ENCODE measurements at regions not wholly inside any gene's neighbourhood (a gene's known extent, or its start where the extent isn't known, plus 50 kb on each side); places are given as distances from the start of the nearest gene placed in this dataset.

DNA sequence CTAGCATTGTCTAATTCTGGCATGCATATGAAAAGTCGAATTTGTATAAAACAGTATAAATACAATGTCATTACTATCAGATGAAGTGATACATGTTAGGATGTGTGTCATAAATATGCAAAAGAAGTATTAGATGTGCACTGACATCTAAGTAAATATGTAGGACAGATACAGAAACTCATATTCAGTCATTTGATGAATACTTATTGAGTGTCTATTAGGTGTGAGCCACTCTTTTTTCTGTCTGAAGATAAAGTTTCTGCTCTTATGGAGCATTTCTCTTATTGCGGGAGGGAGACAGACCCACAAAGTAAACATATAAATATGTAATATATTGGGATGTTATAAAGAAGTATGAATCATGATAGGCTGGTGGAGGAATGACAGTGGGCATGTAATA is 426.6 kb upstream of the B3GALT2 start:
- no peak for DNase-seq

DNA sequence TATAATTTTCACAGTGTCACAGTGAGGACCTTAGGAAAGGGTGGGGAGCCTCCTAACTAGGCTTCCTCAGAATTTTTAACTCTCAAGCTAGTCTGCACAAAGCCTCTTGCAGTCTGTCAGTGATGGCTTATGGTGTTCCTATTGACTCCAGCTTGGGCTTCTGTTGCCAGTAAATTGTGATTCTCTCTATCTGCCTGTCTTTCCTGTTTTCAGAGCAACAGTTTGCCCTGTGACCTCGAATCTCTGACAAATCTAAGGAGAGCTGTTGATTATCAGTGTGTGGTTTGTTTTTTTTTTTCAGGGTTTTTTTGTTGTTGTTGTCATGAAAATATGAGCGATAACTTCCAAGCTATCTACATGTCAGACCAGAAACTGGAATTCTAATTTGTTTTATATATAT is 423.2 kb upstream of the B3GALT2 start:
- DNase-seq = no peak

DNA sequence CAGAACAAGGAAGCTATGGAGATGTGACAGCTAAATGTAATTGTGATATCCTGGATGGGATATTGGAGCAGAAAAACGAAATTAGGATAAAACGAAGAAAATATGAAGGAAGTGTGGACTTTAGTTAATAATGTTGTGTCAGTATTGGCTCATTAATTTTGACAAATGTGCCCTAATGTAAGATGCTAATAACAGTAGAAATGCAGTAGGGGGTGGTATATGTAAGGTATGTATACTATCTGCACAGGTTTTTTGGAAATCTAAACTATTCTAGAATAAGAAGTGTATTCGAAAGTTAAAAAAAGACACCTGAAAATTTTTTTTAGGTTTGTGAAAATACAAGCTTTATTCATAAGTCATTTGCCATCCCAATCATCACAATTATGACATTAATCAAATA is 421.4 kb upstream of the B3GALT2 start:
- no peak for DNase-seq

DNA sequence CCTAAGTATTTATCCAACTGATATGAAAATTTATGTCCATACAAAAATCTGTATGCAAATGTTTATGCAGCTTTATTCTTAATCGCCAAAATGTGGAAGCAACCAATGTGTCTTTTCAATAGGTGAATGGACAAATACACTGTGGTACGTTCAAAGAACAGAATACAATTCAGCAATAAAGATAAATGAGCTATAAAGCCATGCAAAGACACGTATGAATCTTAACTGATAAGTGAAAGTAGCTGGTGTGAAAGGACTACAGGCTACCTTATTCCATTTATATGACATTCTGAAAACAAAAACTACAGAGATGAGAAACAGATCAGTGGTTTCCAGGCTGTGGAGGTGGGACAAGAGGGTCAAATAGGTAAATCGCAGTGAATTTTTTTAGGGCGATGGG is 419.6 kb upstream of the B3GALT2 start:
- DNase-seq = no peak

DNA sequence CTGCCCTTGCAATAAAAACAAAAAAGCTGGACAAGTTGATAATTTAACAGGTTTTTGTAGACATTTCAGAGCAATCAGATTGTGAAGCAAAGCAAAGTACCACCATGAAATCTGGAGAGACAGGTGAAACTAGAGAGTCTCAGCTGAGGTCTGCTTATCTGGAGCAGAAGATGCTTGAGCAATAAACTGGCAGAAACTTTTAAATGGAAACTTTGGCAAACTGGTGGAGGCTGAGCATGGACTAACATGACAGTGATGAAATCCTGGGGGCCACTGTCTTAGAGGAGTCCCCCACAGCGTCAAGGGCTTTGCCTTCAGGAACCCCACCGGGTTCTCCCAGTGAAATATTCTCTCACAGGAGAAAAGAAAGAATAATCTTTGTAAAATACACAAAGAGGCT is 416.3 kb upstream of the B3GALT2 start:
- DNase-seq = no peak

DNA sequence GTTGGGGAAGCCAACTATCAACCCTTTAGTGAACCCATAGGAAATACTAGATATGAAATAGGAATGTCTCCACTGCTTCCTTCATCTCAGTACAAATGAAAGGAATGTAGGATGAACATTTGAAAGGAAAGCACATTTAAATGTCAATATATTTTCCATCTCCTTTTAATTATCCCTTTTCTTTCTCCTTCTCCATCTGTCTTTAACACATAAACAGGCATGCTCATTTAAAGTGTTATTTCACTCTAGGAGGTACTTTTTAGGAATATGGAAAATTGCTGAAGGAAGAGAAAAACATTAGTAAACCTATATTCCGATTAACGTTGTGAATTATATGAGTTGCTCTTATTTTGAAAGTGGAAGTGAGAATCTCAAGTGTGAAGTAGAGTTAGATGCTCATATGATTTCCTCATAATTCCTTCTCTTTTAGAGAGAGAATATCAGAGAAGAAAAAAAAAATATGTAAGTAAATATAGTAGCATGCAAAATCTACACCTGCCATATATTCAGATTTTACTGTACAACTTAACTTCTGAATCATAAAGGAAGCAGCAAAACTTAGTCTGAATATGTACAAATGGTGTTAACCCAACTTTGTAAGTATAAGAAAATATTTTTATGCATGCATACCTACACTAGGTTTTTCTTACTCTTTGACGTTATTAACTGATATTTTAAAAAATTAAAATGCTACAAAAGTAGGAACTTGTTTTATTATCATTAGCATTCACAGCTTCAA is 406.9 kb upstream of the B3GALT2 start:
- DNase-seq = no peak

DNA sequence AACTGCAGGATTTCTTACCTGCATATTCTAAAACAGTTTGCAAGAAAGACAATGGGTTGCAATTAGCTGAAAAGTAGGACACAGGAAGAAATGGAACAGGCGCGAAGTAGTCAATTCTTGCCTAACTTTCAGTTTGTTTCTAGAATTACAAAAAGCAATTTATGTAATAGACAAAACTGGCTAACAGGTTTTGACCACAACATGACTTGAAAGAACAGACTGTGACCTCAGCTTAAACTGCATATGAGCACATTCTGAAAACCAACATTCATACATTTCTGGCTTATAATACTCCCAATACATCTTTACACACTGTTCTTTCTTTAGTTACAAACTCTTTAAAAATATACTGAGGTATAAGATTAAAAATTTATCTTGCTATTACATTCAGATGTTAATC is 405.9 kb upstream of the B3GALT2 start:
- DNase-seq = no peak

DNA sequence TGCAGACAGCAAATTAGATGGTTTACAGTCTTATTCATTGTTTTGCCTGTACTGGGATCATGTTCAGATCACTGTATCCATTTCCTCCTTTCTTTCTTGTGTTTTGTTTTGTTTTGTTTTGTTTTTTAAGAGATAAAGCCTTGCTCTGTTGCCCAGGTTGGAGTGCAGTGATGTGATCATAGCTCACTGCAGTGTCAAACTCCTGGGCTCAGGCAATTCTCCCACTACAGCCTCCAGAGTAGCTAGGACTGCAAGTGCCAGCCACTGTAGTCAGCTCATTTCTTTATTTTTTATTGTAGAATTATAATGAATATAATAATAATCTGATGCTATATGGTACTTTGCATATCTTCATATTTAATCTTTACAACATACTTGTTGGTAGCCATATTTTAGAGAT is 403.7 kb upstream of the B3GALT2 start:
- DNase-seq = no peak

DNA sequence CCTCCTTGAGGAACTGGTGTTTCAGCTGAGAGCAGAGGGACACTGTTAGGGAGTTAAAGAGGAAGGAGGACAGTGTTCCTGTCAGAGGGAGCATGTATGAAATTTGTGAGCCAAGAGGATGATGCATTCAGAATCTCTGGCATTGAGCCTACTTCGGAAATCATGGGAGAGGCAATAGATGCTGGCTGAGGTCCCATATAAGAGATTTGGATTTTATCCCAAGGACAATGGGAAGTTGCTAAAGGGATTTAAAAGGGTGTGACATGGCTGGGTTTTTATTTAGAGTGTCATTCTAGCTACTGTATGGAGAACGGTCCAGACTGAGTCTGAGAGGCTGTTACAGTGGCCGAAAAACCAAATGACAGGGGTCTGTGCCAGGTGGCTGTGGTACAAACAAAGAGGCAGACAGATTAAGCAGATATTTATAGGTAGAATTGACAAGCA is 403.2 kb upstream of the B3GALT2 start:
- DNase-seq = no peak

DNA sequence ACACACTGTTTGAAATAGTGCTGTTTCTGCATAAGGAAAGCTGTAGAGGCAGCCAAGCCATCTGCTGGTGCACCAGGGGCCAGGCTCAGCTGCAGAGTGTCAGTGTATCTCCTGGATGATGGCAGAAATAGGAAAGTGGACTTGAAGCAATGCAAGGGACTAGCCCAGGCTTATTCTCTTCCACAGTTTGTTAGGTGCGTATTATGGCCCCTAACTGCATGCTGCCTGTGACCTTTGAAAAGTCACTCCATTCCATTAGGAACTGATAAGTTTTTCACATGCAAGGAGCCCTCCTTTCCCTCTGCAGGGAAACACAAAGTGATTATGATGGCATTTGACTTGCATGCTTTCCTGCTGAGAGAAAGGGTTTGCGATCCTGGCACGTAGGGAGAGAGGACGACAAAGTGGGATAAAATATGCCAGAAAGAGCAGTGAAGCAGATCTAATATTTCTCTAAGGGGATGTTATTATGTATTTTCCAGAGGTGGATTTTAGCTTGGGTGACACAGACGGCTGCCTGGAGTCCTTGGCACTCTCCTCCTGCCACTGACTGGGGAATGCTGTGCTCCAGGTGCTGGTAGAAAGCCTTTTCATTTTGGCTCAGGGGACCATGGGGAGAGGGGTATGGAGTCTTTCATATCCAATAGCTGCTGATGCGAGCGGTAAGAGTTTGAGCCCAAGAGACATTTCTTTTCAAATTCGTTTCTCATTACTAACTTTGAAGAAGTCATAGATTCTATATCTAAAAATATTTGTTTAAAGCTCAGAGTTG is 402.1 kb upstream of the B3GALT2 start:
- DNase-seq = no peak

DNA sequence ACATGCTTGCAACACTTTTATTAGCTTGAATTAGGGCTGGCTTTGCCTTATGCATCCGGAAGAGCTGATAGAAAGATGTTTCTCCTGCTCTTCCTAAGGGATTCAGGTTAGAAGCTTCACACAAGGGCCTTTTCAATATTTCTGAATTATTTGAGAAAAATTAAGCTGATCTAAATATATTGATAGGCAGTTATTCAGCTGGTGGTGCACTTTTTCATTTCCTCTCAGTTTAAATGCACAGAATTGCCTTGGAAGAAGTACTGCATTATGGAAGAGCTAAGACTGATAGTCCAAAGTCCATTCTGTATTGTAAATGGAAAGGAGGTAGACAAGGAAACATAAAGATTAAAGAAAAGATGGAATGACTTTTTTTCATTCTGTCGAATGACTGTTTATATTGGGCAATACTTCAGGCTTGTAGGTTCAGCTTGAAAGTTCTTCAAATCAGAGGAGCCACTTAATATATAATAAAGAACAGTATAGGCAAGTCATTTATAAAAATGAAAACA is 398.4 kb upstream of the B3GALT2 start:
- DNase-seq = no peak

DNA sequence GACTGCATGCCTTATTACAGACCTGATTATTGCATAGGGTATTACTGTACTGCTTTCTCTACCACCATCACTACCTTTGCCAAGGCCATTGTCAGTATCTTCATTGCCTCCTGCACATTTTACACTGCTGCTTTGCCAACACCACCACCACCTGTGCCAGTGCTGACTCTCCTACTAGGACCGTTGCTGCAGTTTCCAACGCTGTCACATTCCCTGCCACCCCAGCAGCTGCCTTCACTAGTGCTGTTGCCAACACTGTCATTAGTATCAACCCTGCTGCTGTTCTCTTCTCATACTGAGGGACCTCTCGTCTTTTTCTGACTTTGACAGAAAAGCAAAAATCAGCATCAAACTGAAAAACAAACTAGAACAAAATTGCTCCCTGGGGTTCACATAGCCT is 394.9 kb upstream of the B3GALT2 start:
- no peak for DNase-seq

DNA sequence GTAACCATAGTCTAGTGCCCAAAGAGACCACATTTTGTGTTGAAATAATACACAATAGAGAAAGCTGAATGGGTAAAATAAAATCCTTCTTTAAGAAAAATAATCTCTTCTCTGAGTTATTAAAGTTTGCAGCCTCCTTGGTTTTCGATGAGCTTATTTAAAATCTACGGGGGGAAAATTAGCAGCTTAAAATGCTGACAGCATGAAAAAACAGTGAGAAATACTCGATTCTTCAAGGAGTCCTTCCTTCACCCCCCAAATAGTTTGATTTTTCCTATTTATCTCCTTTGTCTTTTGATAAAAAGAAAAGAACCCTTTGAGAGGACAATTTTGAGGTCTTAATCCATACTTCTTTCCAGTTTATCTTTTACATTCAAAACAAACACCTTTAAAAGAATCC is 394.0 kb upstream of the B3GALT2 start:
- DNase-seq = no peak

DNA sequence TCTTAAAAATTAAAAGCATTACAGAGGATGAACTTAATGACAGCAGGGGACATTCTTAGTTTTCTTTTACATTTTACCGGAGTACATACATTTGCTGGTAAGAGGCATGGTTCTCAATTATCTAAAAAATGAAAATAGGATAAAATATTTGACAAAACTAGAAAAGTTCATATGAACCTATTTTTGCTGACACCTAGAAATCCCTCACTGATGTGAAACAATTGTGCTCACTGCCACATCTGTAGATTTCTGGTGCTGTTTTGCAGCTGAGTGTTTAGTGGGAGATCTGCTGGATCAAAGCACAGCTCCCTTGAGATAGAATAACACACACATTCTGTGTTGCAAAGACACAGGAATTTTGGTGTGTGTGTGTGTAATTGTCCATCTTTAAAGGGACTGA is 392.9 kb upstream of the B3GALT2 start:
- no peak for DNase-seq

DNA sequence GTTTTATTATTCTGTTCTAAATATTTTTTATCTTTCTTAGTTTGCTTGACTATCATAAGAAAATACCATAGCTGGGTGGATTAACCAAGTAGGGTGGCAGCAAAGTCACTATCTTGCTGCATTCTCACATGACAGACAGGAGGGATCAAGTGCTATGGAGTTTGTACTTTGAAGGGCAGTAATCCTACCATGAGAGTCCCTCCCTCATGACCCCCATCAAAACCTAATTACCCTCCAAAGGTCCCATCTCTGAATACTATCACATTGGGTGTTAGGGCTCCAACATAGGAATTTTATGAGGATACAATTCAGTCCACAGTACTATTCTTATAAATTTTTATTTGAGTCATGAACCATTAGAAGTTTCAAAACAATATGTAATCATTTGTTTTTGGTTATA is 388.5 kb upstream of the B3GALT2 start:
- DNase-seq = no peak

DNA sequence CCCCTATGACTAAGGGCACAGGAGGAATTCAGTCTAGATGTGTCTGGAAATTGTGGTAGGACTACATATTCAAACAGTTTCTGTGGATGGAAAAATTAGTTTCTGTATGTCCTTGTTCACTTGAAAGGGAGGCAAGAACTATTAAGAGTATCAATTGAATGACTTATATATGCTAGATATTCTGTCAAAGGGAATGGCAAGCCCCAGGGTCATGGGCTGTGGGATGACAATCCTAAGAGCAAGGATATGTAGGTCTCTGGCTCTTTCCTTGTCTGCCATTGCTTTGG is 383.5 kb upstream of the B3GALT2 start:
- no peak for DNase-seq

DNA sequence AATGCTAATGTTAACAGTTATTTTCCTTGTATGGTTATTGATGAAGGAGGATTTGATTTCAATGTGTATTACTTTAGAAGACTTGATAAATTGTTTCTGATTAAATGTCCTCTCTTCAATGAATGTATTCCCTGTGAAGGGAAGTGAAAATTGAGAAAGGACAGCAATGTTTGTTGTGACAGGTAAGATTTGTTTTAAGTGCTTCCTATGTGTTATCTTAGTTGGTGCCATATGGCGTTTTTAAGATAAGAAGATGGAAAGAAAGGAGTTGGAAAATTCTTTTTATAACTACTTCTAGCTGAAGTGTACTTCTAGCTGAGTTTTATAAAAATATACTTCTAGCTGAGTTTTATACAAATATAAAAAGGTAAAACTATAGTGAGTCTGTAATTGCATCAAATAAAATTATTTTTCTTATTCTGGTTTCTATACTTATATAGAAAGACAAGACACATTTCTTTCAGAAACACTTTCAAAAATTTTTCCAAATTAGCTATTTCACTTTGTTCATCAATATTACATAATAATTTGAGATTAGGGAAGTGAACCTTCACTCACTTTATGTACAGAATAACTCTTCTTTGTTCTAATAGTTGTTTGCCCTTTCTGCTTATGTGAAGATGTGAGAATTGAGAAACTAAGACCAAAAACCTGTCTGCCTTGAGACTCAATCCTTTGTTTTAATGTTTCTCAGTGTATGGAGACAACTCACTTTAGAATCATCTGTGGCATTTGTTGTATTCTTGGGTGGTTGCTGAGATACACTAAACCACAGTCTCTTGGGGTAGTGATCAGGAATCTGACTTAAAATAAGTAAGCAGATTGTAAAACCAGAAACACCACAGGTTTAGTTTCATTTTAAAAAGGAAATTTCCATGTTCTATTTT is 382.9 kb upstream of the B3GALT2 start:
- DNase-seq = no peak

DNA sequence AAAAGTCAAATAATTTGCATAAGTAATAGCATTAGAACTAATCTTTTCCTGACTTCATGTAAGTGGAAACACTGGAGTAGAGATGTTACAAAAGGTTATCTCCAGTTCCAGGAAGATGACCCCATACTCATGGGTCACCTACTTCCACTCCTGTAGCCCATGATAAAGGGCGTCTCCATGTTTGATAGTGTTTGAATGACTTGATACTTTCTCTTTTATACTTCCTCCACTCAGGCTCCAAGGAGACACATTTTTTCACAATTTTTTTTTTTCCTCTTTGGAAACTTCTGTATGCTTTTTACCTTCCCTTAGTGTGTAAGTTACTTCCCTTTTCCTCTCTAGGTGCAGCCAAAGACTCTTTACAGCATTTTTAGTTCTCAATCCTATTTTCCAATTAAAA is 382.1 kb upstream of the B3GALT2 start:
- no peak for DNase-seq

DNA sequence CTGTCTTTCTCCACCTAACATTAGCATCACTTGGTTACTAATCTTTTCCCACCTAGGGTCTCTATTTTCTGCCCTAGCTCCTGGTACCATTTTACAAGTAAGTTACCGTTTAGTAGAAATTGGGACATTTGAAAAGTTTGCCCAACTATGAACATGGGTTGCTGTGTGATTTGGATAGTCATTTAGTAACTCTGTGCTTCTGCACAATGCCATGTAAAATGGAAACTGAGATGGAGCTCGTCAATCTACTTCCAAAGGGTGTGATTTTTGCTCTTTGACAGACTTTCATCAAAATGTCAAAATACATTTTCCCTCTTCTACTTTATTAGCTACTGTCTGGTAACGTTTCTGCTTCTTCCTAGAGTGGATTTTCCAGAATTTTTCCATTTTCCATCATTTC is 381.5 kb upstream of the B3GALT2 start:
- no peak for DNase-seq

DNA sequence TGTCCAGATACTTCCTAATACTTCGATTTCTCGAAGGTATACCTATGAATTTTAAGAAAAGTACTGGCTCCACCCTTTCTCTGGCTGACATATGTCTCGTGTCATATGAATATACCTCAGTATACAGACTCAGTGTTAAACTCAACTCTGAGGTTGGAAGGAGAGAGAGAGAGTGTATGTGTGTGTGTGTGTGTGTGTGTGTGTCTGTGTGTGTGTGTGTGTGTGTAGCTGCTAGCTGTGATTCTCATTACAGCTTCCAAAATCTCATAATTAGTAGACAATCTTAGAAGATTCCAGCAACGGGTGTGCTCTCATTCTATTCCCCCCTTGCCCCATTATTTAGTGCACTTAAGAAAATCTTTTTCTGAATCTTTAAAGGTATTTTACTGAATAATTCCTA is 380.3 kb upstream of the B3GALT2 start:
- DNase-seq = no peak

DNA sequence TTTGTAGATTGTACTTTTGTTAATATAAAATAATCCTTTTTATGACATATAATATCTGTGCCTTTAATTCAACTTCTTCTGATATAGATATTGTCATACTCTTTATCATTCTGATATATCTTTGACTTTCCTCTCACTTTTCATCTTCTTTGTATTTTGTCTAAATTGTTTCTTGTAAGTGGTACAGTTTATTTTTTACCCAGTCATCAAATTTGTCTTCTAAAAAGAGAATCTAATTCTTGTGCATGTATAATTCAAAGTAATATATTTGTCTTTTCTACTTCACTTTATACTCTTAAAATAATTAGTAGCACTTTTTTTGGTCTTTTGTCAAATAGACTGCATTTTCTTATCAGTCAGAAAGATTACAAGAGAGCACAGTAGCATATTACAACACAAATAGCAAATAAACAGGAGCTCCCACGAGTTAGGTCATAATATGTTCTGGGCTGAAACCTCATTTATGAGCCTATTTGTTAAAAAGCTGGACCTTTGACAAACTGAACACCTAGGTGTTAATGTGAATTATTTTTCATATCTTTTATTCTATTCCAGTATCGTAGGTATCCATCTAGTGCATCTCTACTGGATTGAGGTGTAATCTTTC is 379.7 kb upstream of the B3GALT2 start:
- no peak for DNase-seq

DNA sequence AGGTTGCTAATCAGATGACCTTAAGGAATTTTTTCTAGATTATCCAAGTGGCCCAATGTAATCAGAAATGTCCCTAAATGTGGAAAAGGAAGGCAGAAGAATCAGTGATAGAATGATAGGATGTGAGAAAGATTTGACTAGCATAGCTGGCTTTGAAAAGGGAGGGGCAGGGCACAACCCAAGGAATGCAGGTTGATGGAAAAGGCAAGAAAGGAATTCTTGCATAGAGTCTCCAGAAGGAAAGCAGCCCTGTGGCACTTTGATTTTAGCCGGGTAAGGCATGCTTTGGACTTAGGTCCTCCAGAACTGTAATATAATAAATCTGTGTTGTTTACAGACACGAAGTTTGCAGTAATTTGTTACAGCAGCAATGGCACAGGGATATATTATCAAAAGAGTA is 375.7 kb upstream of the B3GALT2 start:
- no peak for DNase-seq

DNA sequence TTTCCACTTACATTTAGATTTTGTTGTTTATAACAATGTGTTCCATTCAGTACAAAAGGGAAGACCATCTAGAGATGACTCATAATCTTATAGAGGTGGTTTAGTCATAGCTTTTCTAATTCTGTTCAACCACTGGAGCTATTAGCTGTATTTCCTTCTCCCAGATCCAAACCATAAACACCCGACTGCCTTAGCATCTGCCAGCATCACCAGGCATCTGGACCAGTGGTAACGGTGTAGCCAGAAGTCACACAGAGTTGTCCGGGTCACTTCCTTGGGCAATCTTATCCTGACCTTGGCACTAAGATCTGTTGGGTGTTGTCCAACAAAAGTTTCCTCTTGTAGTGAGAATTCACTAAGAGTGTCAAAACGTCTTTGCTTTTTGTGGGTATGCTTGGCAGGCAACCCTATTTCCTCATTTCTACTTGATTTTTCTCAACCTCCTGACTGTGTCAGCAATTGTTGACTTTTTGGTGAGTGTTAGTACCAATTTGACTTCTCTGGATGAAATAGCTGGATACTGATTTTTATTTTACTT is 372.1 kb upstream of the B3GALT2 start:
- DNase-seq = no peak

Data from activated T-cell treated with anti-CD3 and anti-CD28 coated beads for 4 hours (primary cell).